Body of pancreas (tissue), 4 donors: ENCODE measurements at regions not wholly inside any gene's neighbourhood (a gene's known extent, or its start where the extent isn't known, plus 50 kb on each side); places are given as distances from the start of the nearest gene placed in this dataset.

Experiments used
- ATAC-seq: fragments of 150-250 bp; one replicate; pipeline ENCODE4 v1.9.1; 2016
- DNase-seq, 4 donors: peaks; one replicate each; pipeline ENCODE4 v3.0.0-alpha.2; 2019
- H3K27ac ChIP-seq, 4 donors: fragments of 200-600 bp; sonication (generic); 1 replicate in 3 of 4; 2 replicates in 1 of 4; pipeline versions ENCODE4 v1.5.1 to v1.6.1; 2016 to 2019; ENCODE audit warnings: mild to moderate bottlenecking in 1 of 4, mixed read lengths in 1 of 4, moderate library complexity in 1 of 4
- H3K27me3 ChIP-seq, 2 donors: fragments of 200-600 bp; sonication (generic); one replicate each; pipeline ENCODE4 v1.6.0; 2016; ENCODE audit warnings: mild to moderate bottlenecking in 1 of 2
- H3K36me3 ChIP-seq, 2 donors: fragments of 200-600 bp; sonication (generic); replicated peaks in 1 of 2; 2 replicates each; pipeline ENCODE4 v1.5.1; 2016; ENCODE audit warnings: low read depth in 2 of 2; ENCODE audit not compliant: insufficient read depth in 1 of 2
- H3K4me1 ChIP-seq: fragments of 200-600 bp; sonication (generic); one replicate; pipeline ENCODE4 v1.6.0; 2016
- H3K4me3 ChIP-seq, 2 donors: fragments of 200-600 bp; sonication (generic); 1 replicate in 1 of 2; 2 replicates in 1 of 2; pipeline ENCODE4 v1.5.1; 2016 to 2019
- H3K9me3 ChIP-seq, 3 donors: fragments of 200-600 bp; sonication (generic); 1 replicate in 2 of 3; 2 replicates in 1 of 3; pipeline ENCODE4 v1.5.1; 2016
- POLR2A ChIP-seq, 3 donors: fragments of 450-650 bp; IDR thresholded peaks; one replicate each; pipeline ENCODE4 v1.6.1; 2016; ENCODE audit warnings: antibody characterized with exemption in 3 of 3, mild to moderate bottlenecking in 2 of 3
- WGBS, 2 donors: methylation state at CpG; one replicate each; pipeline ENCODE4 v1.1.5; 2017; 5-methylcytosine and 5-hydroxymethylcytosine counted together
- intact Hi-C: fragments of 100-400 bp; cut with DNase I; formaldehyde crosslinking; loops from one replicate; pipeline ENCODE4 v1.15.1; 2023
- TF ChIP-seq, protein P1 (sequence below), 7 experiments: fragments of 450-650 bp in 4 of 7; fragments of 200-600 bp in 3 of 7; sonication (generic) in 3 of 7; IDR thresholded peaks; one replicate each; pipeline ENCODE4 v1.5.1; 2016 to 2019; ENCODE audit warnings: antibody characterized with exemption in 7 of 7

DNA sequence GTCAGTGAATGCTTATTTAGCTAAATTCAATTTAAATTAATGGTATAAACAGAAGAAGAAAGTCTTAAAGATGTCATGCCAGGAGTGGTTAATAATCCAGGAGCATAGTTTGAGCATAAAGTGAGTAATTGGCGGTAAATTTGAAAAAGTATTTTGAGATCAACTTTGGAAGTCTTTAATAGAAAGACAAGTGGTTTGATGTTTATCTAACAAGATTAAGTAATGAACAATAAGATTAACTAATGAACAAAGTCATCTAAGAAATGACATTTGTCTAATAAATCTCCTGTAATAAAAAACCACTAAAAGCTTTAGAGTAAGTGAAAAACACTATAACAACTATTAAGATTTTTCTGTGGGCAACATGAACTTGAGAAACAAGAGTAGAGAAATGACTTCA lies 112.8 kb downstream of the CAPZA3 start:
- WGBS, 2 donors: 36 to 37% methylated on average over 1 of the region's 1 CpG
- Histone ChIP-seq H3K4me3 (no peak overlapping the region), H3K27me3 (no peaks in the 10 kb centered on the region), H3K9me3 (no peaks in the 10 kb centered on the region), H3K36me3 (no peaks in the 10 kb centered on the region), H3K4me1 (no peaks in the 10 kb centered on the region), H3K27ac (no peak overlapping the region)
- intact Hi-C loops: no loop called here
- DNase-seq: no peak
- no peak for TF ChIP-seq POLR2A (IDR thresholded peaks at IDR 0.05)
- TF ChIP-seq, protein P1, sequence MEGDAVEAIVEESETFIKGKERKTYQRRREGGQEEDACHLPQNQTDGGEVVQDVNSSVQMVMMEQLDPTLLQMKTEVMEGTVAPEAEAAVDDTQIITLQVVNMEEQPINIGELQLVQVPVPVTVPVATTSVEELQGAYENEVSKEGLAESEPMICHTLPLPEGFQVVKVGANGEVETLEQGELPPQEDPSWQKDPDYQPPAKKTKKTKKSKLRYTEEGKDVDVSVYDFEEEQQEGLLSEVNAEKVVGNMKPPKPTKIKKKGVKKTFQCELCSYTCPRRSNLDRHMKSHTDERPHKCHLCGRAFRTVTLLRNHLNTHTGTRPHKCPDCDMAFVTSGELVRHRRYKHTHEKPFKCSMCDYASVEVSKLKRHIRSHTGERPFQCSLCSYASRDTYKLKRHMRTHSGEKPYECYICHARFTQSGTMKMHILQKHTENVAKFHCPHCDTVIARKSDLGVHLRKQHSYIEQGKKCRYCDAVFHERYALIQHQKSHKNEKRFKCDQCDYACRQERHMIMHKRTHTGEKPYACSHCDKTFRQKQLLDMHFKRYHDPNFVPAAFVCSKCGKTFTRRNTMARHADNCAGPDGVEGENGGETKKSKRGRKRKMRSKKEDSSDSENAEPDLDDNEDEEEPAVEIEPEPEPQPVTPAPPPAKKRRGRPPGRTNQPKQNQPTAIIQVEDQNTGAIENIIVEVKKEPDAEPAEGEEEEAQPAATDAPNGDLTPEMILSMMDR (IDR thresholded peaks at IDR 0.05): no peak
- ATAC-seq: no peak

DNA sequence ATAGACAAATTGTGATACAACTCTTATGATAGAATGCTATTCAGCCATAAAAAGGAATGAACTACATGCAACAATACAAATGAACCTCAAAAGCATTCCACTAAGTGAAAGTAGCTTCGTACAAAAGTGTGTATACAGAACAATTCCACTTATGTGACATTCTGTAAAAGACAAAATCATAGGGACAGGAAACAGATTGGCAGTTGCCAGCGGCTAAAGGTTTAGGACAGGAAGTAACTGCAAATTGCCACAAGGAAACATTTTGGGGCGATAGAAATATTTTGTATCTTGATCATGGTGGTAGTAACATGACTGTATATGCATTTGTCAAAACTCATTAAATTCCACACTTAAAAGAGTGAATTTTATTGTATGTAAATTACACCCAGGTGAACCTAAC lies 113.4 kb downstream of the CAPZA3 start:
- no peaks in the 10 kb centered on the region for H3K4me1 ChIP-seq
- DNase-seq: no peak
- ATAC-seq: no peak
- no peak overlapping the region for H3K27ac ChIP-seq
- H3K9me3 ChIP-seq: no peaks in the 10 kb centered on the region
- H3K4me3 ChIP-seq: no peak overlapping the region
- no peaks in the 10 kb centered on the region for H3K27me3 ChIP-seq
- intact Hi-C loops: no loop called here
- TF ChIP-seq POLR2A (IDR thresholded peaks at IDR 0.05): no peak
- TF ChIP-seq, protein P1 (IDR thresholded peaks at IDR 0.05): no peak
- WGBS, 2 donors: 62 to 68% methylated on average over 3 of the region's 3 CpGs
- no peaks in the 10 kb centered on the region for H3K36me3 ChIP-seq

DNA sequence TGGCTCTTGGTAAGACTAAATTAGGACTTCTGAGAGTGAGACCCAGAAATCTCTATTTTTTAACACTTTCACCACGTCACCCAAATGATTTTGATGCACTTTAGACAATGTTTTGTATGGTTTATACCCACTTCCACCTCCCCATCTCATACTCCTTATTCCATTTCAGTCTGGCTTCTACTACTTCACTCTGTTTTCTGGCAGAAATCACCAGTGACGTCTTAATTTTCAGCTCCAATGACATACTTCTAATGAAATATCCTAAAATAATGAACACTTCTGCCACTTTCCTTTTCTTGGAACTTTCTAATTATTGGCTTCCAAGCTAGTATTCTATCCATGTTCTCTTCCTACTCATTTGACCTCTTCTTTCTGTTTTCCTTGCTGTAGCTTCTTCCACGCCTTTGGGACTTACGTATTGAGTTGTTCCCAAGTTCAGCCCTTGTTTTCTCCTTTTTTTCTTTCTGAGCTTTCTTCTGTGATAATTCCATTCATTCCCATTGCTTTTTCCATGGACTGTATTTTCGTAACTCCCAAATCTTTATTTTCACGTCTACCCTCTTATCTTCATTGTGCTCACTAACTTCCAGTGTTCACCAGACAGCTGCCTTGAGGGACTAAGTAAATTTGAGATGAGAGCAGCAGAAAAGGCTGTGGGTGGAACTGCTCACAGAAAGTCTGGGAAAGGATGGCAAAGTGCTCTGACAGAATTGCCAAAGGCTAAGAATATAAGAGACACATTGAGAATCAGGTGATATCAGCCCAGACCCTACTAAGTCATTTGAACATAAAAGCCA lies 115.8 kb downstream of the CAPZA3 start:
- DNase-seq (no peak), ATAC-seq (no peak)
- no peaks in the 10 kb centered on the region for H3K36me3 ChIP-seq
- no peaks in the 10 kb centered on the region for H3K9me3 ChIP-seq
- H3K27ac ChIP-seq: no peak overlapping the region
- no peak overlapping the region for H3K4me3 ChIP-seq
- no peaks in the 10 kb centered on the region for H3K4me1 ChIP-seq
- intact Hi-C loops: no loop called here
- no peak for TF ChIP-seq POLR2A (IDR thresholded peaks at IDR 0.05)
- TF ChIP-seq, protein P1 (IDR thresholded peaks at IDR 0.05): no peak
- no peaks in the 10 kb centered on the region for H3K27me3 ChIP-seq
- WGBS, 2 donors: 70 to 75% methylated on average over 6 of the region's 6 CpGs

DNA sequence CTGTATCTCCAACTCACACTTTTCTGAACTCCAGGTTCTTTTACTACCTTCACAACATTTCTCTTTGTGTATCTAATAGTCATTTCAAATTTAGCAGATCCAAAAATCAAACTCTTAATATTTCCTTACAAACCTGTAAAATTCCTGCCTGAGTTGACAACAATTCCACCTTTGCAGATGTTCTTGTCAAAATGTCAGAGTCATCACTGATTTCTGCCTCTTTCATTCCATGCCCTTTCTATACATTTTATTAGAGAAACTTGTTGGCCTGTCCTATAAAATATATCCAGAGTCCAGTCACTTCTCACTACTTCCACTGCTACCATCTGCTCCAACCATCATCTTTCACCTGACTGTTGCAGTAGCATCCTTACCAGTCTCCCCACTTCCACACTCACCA lies 119.7 kb downstream of the CAPZA3 start:
- DNase-seq (no peak), ATAC-seq (no peak)
- Histone ChIP-seq H3K27me3 (no peaks in the 10 kb centered on the region), H3K36me3 (no peaks in the 10 kb centered on the region), H3K4me1 (no peaks in the 10 kb centered on the region), H3K27ac (no peak overlapping the region), H3K9me3 (no peaks in the 10 kb centered on the region), H3K4me3 (no peak overlapping the region)
- intact Hi-C loops: no loop called here
- TF ChIP-seq, protein P1 (IDR thresholded peaks at IDR 0.05): no peak
- TF ChIP-seq POLR2A (IDR thresholded peaks at IDR 0.05): no peak

DNA sequence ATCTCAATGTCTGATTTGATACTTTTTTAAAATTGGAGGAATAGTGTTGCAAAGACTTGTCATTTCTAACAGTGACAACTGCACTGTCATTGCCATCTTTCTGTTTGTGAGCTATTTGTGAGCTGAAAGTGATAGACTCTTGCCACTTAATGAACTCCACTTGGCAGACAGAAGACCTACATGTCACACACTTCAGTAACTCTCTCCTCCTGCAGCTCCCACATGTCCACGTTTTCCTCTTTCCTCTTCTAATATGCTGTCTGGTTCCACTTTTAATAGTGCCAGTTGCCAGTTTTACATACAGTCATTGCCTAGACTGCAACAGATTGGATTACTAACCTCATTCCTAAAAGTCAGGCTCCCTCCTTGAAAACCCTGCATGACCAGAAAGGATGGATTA lies 121.5 kb downstream of the CAPZA3 start:
- Histone ChIP-seq H3K27me3 (no peaks in the 10 kb centered on the region), H3K36me3 (no peaks in the 10 kb centered on the region), H3K27ac (no peak overlapping the region), H3K4me1 (no peaks in the 10 kb centered on the region), H3K9me3 (no peaks in the 10 kb centered on the region), H3K4me3 (no peak overlapping the region)
- DNase-seq: no peak
- ATAC-seq: no peak
- intact Hi-C loops: no loop called here
- WGBS, 2 donors: 14 to 47% methylated on average over 1 of the region's 1 CpG
- no peak for TF ChIP-seq POLR2A (IDR thresholded peaks at IDR 0.05)
- TF ChIP-seq, protein P1 (IDR thresholded peaks at IDR 0.05): no peak
